ENCODE measurements at regions not wholly inside any gene's neighbourhood (a gene's known extent, or its start where the extent isn't known, plus 50 kb on each side); places are given as distances from the start of the nearest gene placed in this dataset.

- TF ChIP-seq CTCF (IDR thresholded peaks at IDR 0.05) (no peak), POLR2A (IDR thresholded peaks at IDR 0.05) (no peak), EP300 (IDR thresholded peaks at IDR 0.05) (no peak)
These were observed 1503.5 kb downstream of the UQCRFS1 start for GRCh38 chr19:27709496-27709895.
